Panc1 (cell line): ENCODE measurements at regions not wholly inside any gene's neighbourhood (a gene's known extent, or its start where the extent isn't known, plus 50 kb on each side); places are given as distances from the start of the nearest gene placed in this dataset.

Experiments used
- ATAC-seq: fragments of 200-7000 bp; cut with Tn5 transposase; 2 replicates; pipeline ENCODE4 v1.9.1; 2020; ENCODE audit warnings: mild to moderate bottlenecking, moderate library complexity
- BruUV-seq: library from RNA; stranded (reverse); fragments of 400-500 nt; replicated peaks from 2 replicates; lab custom pipeline; 2021; lab: Mats Ljungman, UMichigan
- CTCF ChIA-PET: fragments of 300-600 bp; sonication (Branson Sonifier 250); formaldehyde crosslinking; loops from one replicate; lab custom pipeline; 2022; ENCODE audit warnings: antibody characterized with exemption; lab: Charles Lee
- POLR2A ChIA-PET: fragments of 300-600 bp; sonication (Branson Sonifier 250); formaldehyde crosslinking; loops from one replicate; lab custom pipeline; 2022; ENCODE audit warnings: antibody characterized with exemption; lab: Charles Lee
- DNase-seq: peaks from one replicate; pipeline ENCODE4 v3.0.0-alpha.2; 2010; ENCODE audit warnings: low read depth, low spot score
- H3K27ac ChIP-seq: 2 replicates; pipeline ENCODE4 v1.5.1; 2011; ENCODE audit warnings: mild to moderate bottlenecking, low read length, inconsistent platforms
- H3K27me3 ChIP-seq: fragments of 200-500 bp; sonication (Bioruptor generic); 2 replicates; pipeline ENCODE4 v1.6.0; 2014; ENCODE audit warnings: low read length, inconsistent platforms; ENCODE audit not compliant: control insufficient read depth, insufficient read depth
- H3K36me3 ChIP-seq: fragments of 200-500 bp; sonication (Bioruptor generic); 2 replicates; pipeline ENCODE4 v1.5.1; 2014; ENCODE audit warnings: inconsistent platforms, mild to moderate bottlenecking, low read length, moderate library complexity; ENCODE audit not compliant: control insufficient read depth, insufficient read depth
- H3K4me1 ChIP-seq: 2 replicates; pipeline ENCODE4 v1.5.1; 2011; ENCODE audit warnings: inconsistent platforms, mild to moderate bottlenecking, low read length, moderate library complexity; ENCODE audit not compliant: control insufficient read depth, insufficient read depth
- H3K4me3 ChIP-seq, 2 experiments: 2 replicates each; pipeline ENCODE4 v1.5.1; 2011 to 2012; ENCODE audit warnings: low read depth in 2 of 2, low read length in 2 of 2, mild to moderate bottlenecking in 2 of 2, inconsistent platforms in 1 of 2, moderate library complexity in 1 of 2
- H3K9me3 ChIP-seq: fragments of 200-500 bp; sonication (Bioruptor generic); 2 replicates; pipeline ENCODE4 v1.5.1; 2014; ENCODE audit warnings: low read depth, mild to moderate bottlenecking, inconsistent platforms, low read length, moderate library complexity; ENCODE audit not compliant: control insufficient read depth, insufficient read depth
- POLR2AphosphoS5 ChIP-seq: IDR thresholded peaks from 2 replicates; pipeline ENCODE4 v1.6.1; 2012; ENCODE audit warnings: mild to moderate bottlenecking, low read depth, low read length, moderate library complexity
- SIN3A ChIP-seq: IDR thresholded peaks from 2 replicates; pipeline ENCODE4 v1.6.1; 2012; ENCODE audit warnings: low read depth, mild to moderate bottlenecking, low read length, moderate library complexity, borderline replicate concordance; ENCODE audit not compliant: insufficient read depth
- TCF7L2 ChIP-seq: IDR thresholded peaks from 2 replicates; pipeline ENCODE4 v1.6.1; 2011; ENCODE audit warnings: mild to moderate bottlenecking, low read depth, low read length, inconsistent platforms
- in situ Hi-C: cut with HindIII; loops from 2 replicates; pipeline ENCODE4 v1.10.0; 2016; ENCODE audit warnings: low sequenced_read_pairs, low pct_unique_long_range_greater_than_20kb
- intact Hi-C: fragments of 100-400 bp; cut with micrococcal nuclease; formaldehyde crosslinking; loops from one replicate; pipeline ENCODE4 v1.10.0; 2022; ENCODE audit not compliant: unreplicated experiment
- TF ChIP-seq, protein P1 (sequence below): fragments of 450-650 bp; IDR thresholded peaks from 2 replicates; pipeline ENCODE4 v1.5.1; 2017; ENCODE audit warnings: mild to moderate bottlenecking
- TF ChIP-seq, protein P2 (sequence below), 2 experiments: IDR thresholded peaks; 2 replicates each; pipeline ENCODE4 v1.6.1; 2011 to 2012; ENCODE audit warnings: low read depth in 2 of 2, control low read depth in 1 of 2, low read length in 1 of 2, mild to moderate bottlenecking in 1 of 2, moderate library complexity in 1 of 2; ENCODE audit not compliant: insufficient read depth in 1 of 2

DNA sequence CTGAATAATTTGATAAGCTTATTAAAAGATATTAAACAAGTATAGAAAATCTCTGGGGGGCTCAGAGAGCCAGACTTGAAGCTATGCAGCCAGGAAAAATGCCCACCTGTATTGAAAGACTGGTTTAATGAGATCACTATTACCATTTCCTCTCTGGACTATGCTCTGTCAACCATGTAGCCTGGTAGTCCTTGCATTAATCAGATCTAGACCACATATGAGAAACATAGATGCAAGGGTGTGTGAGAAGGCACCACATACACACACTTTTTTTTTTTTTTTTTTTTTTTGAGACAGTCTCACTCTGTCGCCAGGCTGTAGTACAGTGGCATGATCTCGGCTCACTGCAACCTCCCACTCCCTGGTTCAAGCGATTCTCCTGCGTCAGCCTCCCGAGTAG lies 75.9 kb upstream of the ATP8A1 start:
- H3K36me3 ChIP-seq = no peaks in the 10 kb centered on the region
- H3K4me1 ChIP-seq = no peaks in the 10 kb centered on the region
- H3K4me3 ChIP-seq = no peak overlapping the region
- ChIA-PET POLR2A (interaction anchor here (0.7 kb wide), 1 partner anchor 108 kb away, joined by 13 read pairs; no protein-coding TSS in a partner anchor), CTCF (no interaction called here)
- in situ Hi-C loops (no loop called here), intact Hi-C loops (no loop called here)
- H3K9me3 ChIP-seq = no peaks in the 10 kb centered on the region
- no peak overlapping the region for H3K27ac ChIP-seq
- H3K27me3 ChIP-seq = no peaks in the 10 kb centered on the region
- DNase-seq = no peak
- BruUV-seq = no TSS peak
- no peak for ATAC-seq
- TF ChIP-seq TCF7L2 (no peak), SIN3A (no peak), POLR2AphosphoS5 (no peak)
- TF ChIP-seq, protein P1, sequence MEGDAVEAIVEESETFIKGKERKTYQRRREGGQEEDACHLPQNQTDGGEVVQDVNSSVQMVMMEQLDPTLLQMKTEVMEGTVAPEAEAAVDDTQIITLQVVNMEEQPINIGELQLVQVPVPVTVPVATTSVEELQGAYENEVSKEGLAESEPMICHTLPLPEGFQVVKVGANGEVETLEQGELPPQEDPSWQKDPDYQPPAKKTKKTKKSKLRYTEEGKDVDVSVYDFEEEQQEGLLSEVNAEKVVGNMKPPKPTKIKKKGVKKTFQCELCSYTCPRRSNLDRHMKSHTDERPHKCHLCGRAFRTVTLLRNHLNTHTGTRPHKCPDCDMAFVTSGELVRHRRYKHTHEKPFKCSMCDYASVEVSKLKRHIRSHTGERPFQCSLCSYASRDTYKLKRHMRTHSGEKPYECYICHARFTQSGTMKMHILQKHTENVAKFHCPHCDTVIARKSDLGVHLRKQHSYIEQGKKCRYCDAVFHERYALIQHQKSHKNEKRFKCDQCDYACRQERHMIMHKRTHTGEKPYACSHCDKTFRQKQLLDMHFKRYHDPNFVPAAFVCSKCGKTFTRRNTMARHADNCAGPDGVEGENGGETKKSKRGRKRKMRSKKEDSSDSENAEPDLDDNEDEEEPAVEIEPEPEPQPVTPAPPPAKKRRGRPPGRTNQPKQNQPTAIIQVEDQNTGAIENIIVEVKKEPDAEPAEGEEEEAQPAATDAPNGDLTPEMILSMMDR = no peak
- TF ChIP-seq, protein P2, sequence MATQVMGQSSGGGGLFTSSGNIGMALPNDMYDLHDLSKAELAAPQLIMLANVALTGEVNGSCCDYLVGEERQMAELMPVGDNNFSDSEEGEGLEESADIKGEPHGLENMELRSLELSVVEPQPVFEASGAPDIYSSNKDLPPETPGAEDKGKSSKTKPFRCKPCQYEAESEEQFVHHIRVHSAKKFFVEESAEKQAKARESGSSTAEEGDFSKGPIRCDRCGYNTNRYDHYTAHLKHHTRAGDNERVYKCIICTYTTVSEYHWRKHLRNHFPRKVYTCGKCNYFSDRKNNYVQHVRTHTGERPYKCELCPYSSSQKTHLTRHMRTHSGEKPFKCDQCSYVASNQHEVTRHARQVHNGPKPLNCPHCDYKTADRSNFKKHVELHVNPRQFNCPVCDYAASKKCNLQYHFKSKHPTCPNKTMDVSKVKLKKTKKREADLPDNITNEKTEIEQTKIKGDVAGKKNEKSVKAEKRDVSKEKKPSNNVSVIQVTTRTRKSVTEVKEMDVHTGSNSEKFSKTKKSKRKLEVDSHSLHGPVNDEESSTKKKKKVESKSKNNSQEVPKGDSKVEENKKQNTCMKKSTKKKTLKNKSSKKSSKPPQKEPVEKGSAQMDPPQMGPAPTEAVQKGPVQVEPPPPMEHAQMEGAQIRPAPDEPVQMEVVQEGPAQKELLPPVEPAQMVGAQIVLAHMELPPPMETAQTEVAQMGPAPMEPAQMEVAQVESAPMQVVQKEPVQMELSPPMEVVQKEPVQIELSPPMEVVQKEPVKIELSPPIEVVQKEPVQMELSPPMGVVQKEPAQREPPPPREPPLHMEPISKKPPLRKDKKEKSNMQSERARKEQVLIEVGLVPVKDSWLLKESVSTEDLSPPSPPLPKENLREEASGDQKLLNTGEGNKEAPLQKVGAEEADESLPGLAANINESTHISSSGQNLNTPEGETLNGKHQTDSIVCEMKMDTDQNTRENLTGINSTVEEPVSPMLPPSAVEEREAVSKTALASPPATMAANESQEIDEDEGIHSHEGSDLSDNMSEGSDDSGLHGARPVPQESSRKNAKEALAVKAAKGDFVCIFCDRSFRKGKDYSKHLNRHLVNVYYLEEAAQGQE (IDR thresholded peaks at IDR 0.05; ENCODE audit: insufficient read depth in 1 of 2, low read depth in 2 of 2, low read length in 1 of 2) = no peak

DNA sequence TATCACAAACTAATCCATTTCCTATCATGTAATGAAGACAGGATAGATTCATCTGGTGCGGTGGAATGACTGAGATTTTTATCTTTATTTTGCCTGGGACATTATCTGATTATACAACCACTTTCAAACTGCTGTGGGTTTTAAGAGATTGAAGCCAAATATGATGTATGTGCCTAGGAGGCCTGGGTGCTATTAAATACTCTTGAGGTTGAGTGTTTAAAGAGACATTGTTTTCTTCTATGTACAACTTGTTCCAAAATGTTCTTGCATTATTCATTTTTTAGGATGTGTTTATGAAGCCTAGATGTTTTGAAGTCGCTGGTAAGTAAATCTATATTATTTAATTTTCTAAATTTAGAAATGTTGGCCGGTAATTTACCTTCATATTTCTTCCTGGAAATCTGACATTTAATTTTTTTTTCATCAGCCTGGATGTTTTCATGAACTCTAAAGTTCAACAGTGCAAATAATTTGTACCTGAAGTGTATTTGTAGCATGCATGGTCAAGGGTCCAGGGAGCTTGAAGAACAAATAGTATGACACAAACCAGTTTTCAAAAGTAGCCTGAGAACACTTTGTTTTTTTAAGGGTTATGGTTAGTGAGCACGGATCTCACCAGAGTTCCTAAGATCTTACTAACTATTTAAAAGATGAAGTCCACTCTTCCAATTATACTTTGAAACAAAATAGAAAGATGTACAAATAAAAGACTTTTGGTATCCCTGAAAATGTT lies 72.8 kb upstream of the ATP8A1 start:
- no TSS peak for BruUV-seq
- DNase-seq (no peak), ATAC-seq (no peak)
- intact Hi-C loops = no loop called here
- in situ Hi-C loops = no loop called here
- no peaks in the 10 kb centered on the region for H3K9me3 ChIP-seq
- H3K27me3 ChIP-seq = no peaks in the 10 kb centered on the region
- ChIA-PET POLR2A (no interaction called here), CTCF (no interaction called here)
- H3K4me3 ChIP-seq = no peak overlapping the region
- no peaks in the 10 kb centered on the region for H3K4me1 ChIP-seq
- TF ChIP-seq, protein P1 = no peak
- TF ChIP-seq SIN3A (no peak), POLR2AphosphoS5 (no peak), TCF7L2 (no peak)
- TF ChIP-seq, protein P2 (IDR thresholded peaks at IDR 0.05; ENCODE audit: insufficient read depth in 1 of 2, low read depth in 2 of 2, low read length in 1 of 2) = no peak
- no peak overlapping the region for H3K27ac ChIP-seq
- no peaks in the 10 kb centered on the region for H3K36me3 ChIP-seq
